ENCODE measurements at regions not wholly inside any gene's neighbourhood (a gene's known extent, or its start where the extent isn't known, plus 50 kb on each side); places are given as distances from the start of the nearest gene placed in this dataset.

- ATAC-seq (no peak), DNase-seq (no peak)
- WGBS, 2 donors = 49 to 66% methylated on average over 4 of the region's 4 CpGs
- H3K4me1 ChIP-seq = no peaks in the 10 kb centered on the region
- TF ChIP-seq POLR2A (IDR thresholded peaks at IDR 0.05) (no peak), CTCF (IDR thresholded peaks at IDR 0.05) (no peak)
- intact Hi-C loops (cut with DNase I) = no loop called here
- H3K4me3 ChIP-seq = no peak overlapping the region
- no peaks in the 10 kb centered on the region for H3K36me3 ChIP-seq (replicated peaks in 1 of 2; ENCODE audit: insufficient read depth in 1 of 2, low read depth in 2 of 2)
- no peak overlapping the region for H3K27ac ChIP-seq
- H3K27me3 ChIP-seq = no peaks in the 10 kb centered on the region
- no peaks in the 10 kb centered on the region for H3K9me3 ChIP-seq
These were observed 571.9 kb upstream of the ZNF385D start for GRCh38 chr3:22322861-22323260.

GRCh38 chr3:22326305-22326704 lies 575.3 kb upstream of the ZNF385D start:
- Histone ChIP-seq H3K27me3 (no peaks in the 10 kb centered on the region), H3K9me3 (no peaks in the 10 kb centered on the region), H3K4me3 (no peak overlapping the region), H3K27ac (no peak overlapping the region), H3K4me1 (no peaks in the 10 kb centered on the region), H3K36me3 (replicated peaks in 1 of 2; ENCODE audit: insufficient read depth in 1 of 2, low read depth in 2 of 2) (no peaks in the 10 kb centered on the region)
- intact Hi-C loops (cut with DNase I) = no loop called here
- no peak for TF ChIP-seq POLR2A (IDR thresholded peaks at IDR 0.05)
- no peak for TF ChIP-seq CTCF (IDR thresholded peaks at IDR 0.05)
- ATAC-seq = no peak
- DNase-seq = no peak
- 42 to 55% methylated on average over 3 of the region's 3 CpGs for WGBS, 2 donors

GRCh38 chr3:22334996-22335395 lies 584.0 kb upstream of the ZNF385D start:
- Histone ChIP-seq H3K4me1 (no peaks in the 10 kb centered on the region), H3K4me3 (no peak overlapping the region), H3K36me3 (replicated peaks in 1 of 2; ENCODE audit: insufficient read depth in 1 of 2, low read depth in 2 of 2) (no peaks in the 10 kb centered on the region), H3K9me3 (no peaks in the 10 kb centered on the region), H3K27ac (no peak overlapping the region), H3K27me3 (no peaks in the 10 kb centered on the region)
- TF ChIP-seq POLR2A (IDR thresholded peaks at IDR 0.05) (no peak), CTCF (IDR thresholded peaks at IDR 0.05) (no peak)
- DNase-seq (no peak), ATAC-seq (no peak)
- intact Hi-C loops (cut with DNase I) = no loop called here
- 33 to 58% methylated on average over 1 of the region's 1 CpG for WGBS, 2 donors

DNA sequence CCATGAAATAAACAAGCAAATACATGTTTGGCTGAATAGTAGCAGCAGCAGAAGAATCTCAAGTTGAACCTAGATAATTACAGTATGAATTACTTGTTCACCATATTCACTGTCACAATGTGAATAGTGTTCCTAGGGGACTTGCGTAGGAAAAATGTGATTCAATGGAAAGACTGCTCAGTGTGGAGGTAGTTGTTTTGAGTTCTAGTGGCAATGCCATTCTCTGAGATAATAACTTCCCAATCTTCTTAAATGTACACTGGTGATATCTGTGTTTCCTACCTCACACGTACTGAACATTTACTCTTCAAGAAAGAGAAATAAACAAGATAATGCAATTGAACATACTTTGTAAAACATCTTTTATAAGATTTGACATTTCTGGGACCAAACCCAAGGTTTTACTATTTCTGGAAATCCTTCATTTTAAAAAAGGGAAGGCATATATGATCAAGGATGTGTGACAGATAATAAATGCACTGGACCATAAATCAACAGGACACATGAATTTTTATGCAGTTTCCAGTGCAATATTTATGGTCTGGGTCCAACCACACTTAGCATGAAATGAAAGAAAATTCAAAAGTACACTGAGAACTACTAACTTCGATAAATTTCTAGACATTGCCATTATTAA lies 598.3 kb upstream of the ZNF385D start:
- no peak for ATAC-seq
- Histone ChIP-seq H3K4me3 (no peak overlapping the region), H3K27ac (no peak overlapping the region), H3K27me3 (no peaks in the 10 kb centered on the region), H3K4me1 (no peaks in the 10 kb centered on the region), H3K9me3 (no peaks in the 10 kb centered on the region), H3K36me3 (replicated peaks in 1 of 2; ENCODE audit: insufficient read depth in 1 of 2, low read depth in 2 of 2) (no peaks in the 10 kb centered on the region)
- TF ChIP-seq CTCF (IDR thresholded peaks at IDR 0.05) (no peak), POLR2A (IDR thresholded peaks at IDR 0.05) (no peak)
- intact Hi-C loops (cut with DNase I) = no loop called here
- DNase-seq = no peak
- WGBS, 2 donors = 58 to 62% methylated on average over 3 of the region's 3 CpGs

GRCh38 chr3:22351806-22352205 lies 600.8 kb upstream of the ZNF385D start:
- H3K36me3 ChIP-seq (replicated peaks in 1 of 2; ENCODE audit: insufficient read depth in 1 of 2, low read depth in 2 of 2) = no peaks in the 10 kb centered on the region
- DNase-seq (no peak), ATAC-seq (no peak)
- WGBS, 2 donors = 61 to 71% methylated on average over 3 of the region's 3 CpGs
- H3K27me3 ChIP-seq = no peaks in the 10 kb centered on the region
- no peak overlapping the region for H3K4me3 ChIP-seq
- no peaks in the 10 kb centered on the region for H3K9me3 ChIP-seq
- TF ChIP-seq CTCF (IDR thresholded peaks at IDR 0.05) = no peak
- no peak for TF ChIP-seq POLR2A (IDR thresholded peaks at IDR 0.05)
- intact Hi-C loops (cut with DNase I) = no loop called here
- no peak overlapping the region for H3K27ac ChIP-seq
- no peaks in the 10 kb centered on the region for H3K4me1 ChIP-seq
